ENCODE measurements at regions not wholly inside any gene's neighbourhood (a gene's known extent, or its start where the extent isn't known, plus 50 kb on each side); places are given as distances from the start of the nearest gene placed in this dataset.

- no peak for TF ChIP-seq POLR2AphosphoS5 (IDR thresholded peaks at IDR 0.05; ENCODE audit: low read depth, low read length)
- no peak for TF ChIP-seq SIN3A (IDR thresholded peaks at IDR 0.05; ENCODE audit: borderline replicate concordance, insufficient read depth, low read length)
- TF ChIP-seq FOXP2 (optimal IDR thresholded peaks at IDR 0.05; ENCODE audit: borderline replicate concordance, extremely low read depth, extremely low read length, insufficient read depth) = no peak
- TF ChIP-seq TAF1 (IDR thresholded peaks at IDR 0.05; ENCODE audit: borderline replicate concordance, insufficient read depth, low read length) = no peak
- TF ChIP-seq REST (IDR thresholded peaks at IDR 0.05; ENCODE audit: insufficient read depth in 1 of 2, low read depth in 2 of 2, low read length in 2 of 2) = no peak
Measured at GRCh38 chr10:78660446-78661106, 408.2 kb upstream of the ZMIZ1 start.

- no peak for TF ChIP-seq SIN3A (IDR thresholded peaks at IDR 0.05; ENCODE audit: borderline replicate concordance, insufficient read depth, low read length)
- no peak for TF ChIP-seq REST (IDR thresholded peaks at IDR 0.05; ENCODE audit: insufficient read depth in 1 of 2, low read depth in 2 of 2, low read length in 2 of 2)
- TF ChIP-seq POLR2AphosphoS5 (IDR thresholded peaks at IDR 0.05; ENCODE audit: low read depth, low read length) = no peak
- no peak for TF ChIP-seq TAF1 (IDR thresholded peaks at IDR 0.05; ENCODE audit: borderline replicate concordance, insufficient read depth, low read length)
- no peak for TF ChIP-seq FOXP2 (optimal IDR thresholded peaks at IDR 0.05; ENCODE audit: borderline replicate concordance, extremely low read depth, extremely low read length, insufficient read depth)
Measured at GRCh38 chr10:78663721-78664120, 405.0 kb upstream of the ZMIZ1 start.

- TF ChIP-seq FOXP2 (optimal IDR thresholded peaks at IDR 0.05; ENCODE audit: borderline replicate concordance, extremely low read depth, extremely low read length, insufficient read depth) (no peak), POLR2AphosphoS5 (IDR thresholded peaks at IDR 0.05; ENCODE audit: low read depth, low read length) (no peak), SIN3A (IDR thresholded peaks at IDR 0.05; ENCODE audit: borderline replicate concordance, insufficient read depth, low read length) (no peak), REST (IDR thresholded peaks at IDR 0.05; ENCODE audit: insufficient read depth in 1 of 2, low read depth in 2 of 2, low read length in 2 of 2) (no peak), TAF1 (IDR thresholded peaks at IDR 0.05; ENCODE audit: borderline replicate concordance, insufficient read depth, low read length) (no peak)
Measured at GRCh38 chr10:78664929-78665553, 403.7 kb upstream of the ZMIZ1 start.

- no peak for TF ChIP-seq FOXP2 (optimal IDR thresholded peaks at IDR 0.05; ENCODE audit: borderline replicate concordance, extremely low read depth, extremely low read length, insufficient read depth)
- TF ChIP-seq SIN3A (IDR thresholded peaks at IDR 0.05; ENCODE audit: borderline replicate concordance, insufficient read depth, low read length) = no peak
- no peak for TF ChIP-seq REST (IDR thresholded peaks at IDR 0.05; ENCODE audit: insufficient read depth in 1 of 2, low read depth in 2 of 2, low read length in 2 of 2)
- no peak for TF ChIP-seq TAF1 (IDR thresholded peaks at IDR 0.05; ENCODE audit: borderline replicate concordance, insufficient read depth, low read length)
- TF ChIP-seq POLR2AphosphoS5 (IDR thresholded peaks at IDR 0.05; ENCODE audit: low read depth, low read length) = no peak
Measured at GRCh38 chr10:78672918-78673317, 395.8 kb upstream of the ZMIZ1 start.
